ENCODE measurements at regions not wholly inside any gene's neighbourhood (a gene's known extent, or its start where the extent isn't known, plus 50 kb on each side); places are given as distances from the start of the nearest gene placed in this dataset.

DNA sequence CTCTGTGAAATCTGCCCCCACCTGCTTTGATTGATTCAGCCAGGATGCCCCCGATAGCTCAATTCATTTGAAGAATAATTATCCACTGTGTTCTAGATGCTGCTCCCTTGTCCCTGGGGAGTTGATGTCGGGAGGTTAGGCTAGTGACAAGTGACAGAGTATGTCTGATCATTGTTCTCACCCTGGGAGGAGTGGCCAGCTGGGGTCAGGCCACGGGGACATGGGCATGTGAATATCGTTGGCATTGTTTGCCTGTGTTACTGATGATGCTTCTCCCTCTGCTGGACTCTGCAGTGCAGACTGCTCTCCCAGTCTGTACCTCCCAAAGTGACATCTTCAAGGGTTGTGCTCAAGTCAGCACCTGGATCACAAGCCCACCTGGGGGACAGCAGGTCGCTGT is 89.9 kb upstream of the C16orf82 start:
- H3K9me3 Mint-ChIP-seq: peaks cover 0 to 2% (median 0%) of the 10 kb centered on the region in 7 donors
- Histone ChIP-seq H3K36me3 (ENCODE audit: control insufficient read depth, insufficient read depth, low read length) (no peaks in the 10 kb centered on the region), H3K27ac (ENCODE audit: insufficient read depth, low read length, poor library complexity, severe bottlenecking) (no peak overlapping the region), H3K4me1 (ENCODE audit: control insufficient read depth, insufficient read depth, low read length, poor library complexity, severe bottlenecking) (no peaks in the 10 kb centered on the region), H3K9me3 (ENCODE audit: control insufficient read depth in 2 of 2, low read length in 2 of 2) (no peaks in the 10 kb centered on the region), H3K4me3 (ENCODE audit: low read depth, low read length) (no peak overlapping the region), H3K27me3 (ENCODE audit: control insufficient read depth, insufficient read depth, low read length) (peaks cover 2% of the 10 kb centered on the region)
- ATAC-seq (ENCODE audit: low read depth in 2 of 2): no peak
- no peaks in the 10 kb centered on the region for H3K36me3 Mint-ChIP-seq
- H3K27me3 Mint-ChIP-seq: no peaks in the 10 kb centered on the region
- H3K27ac Mint-ChIP-seq: no peak overlapping the region
- DNase-seq: no peak
- no peaks in the 10 kb centered on the region for H3K4me1 Mint-ChIP-seq
- H3K4me3 Mint-ChIP-seq: no peak overlapping the region

DNA sequence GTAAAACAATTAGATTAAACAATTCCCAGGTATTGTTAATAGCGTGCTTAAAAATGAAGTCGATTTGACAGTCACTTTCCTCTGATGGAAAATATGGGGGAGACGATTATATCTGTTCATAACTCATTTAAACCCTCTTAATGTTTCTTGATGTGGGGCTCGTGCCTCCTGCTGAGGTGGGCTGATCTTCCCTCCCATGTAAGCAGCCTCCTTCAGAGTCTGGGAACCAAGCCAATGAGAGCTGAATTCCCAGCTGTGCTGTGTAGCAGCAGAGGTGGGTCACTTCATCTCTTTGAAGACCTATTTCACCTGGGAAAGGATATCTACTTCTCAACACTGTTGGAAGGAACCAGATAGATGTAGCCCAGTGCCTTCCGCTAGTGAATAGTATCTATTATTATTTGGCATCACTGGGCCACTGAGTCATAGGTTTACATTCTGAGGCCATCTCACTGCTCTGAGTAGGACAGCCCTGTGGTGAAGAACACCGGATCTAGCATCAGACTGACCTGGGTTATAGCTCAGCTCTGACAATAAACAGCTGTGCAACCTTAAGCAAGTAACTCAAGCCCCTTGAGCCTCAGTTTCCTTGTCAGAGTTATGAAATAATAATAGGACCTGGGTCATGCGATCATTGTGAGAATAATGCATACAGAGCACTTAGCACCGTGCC is 85.3 kb upstream of the C16orf82 start:
- peaks cover 0 to 3% (median 0%) of the 10 kb centered on the region in 7 donors for H3K9me3 Mint-ChIP-seq
- H3K9me3 ChIP-seq (ENCODE audit: control insufficient read depth in 2 of 2, low read length in 2 of 2): no peaks in the 10 kb centered on the region
- H3K36me3 ChIP-seq (ENCODE audit: control insufficient read depth, insufficient read depth, low read length): no peaks in the 10 kb centered on the region
- H3K27me3 ChIP-seq (ENCODE audit: control insufficient read depth, insufficient read depth, low read length): peaks cover 2% of the 10 kb centered on the region
- H3K27ac ChIP-seq (ENCODE audit: insufficient read depth, low read length, poor library complexity, severe bottlenecking): no peak overlapping the region
- no peaks in the 10 kb centered on the region for H3K36me3 Mint-ChIP-seq
- peaks cover 10% of the 10 kb centered on the region for H3K27me3 Mint-ChIP-seq
- peaks cover 0 to 3% (median 0%) of the 10 kb centered on the region in 4 donors for H3K4me1 Mint-ChIP-seq
- H3K27ac Mint-ChIP-seq: no peak overlapping the region
- H3K4me3 ChIP-seq (ENCODE audit: low read depth, low read length): no peak overlapping the region
- H3K4me3 Mint-ChIP-seq: no peak overlapping the region
- no peaks in the 10 kb centered on the region for H3K4me1 ChIP-seq (ENCODE audit: control insufficient read depth, insufficient read depth, low read length, poor library complexity, severe bottlenecking)
- ATAC-seq (ENCODE audit: low read depth in 2 of 2) (no peak), DNase-seq (no peak)

DNA sequence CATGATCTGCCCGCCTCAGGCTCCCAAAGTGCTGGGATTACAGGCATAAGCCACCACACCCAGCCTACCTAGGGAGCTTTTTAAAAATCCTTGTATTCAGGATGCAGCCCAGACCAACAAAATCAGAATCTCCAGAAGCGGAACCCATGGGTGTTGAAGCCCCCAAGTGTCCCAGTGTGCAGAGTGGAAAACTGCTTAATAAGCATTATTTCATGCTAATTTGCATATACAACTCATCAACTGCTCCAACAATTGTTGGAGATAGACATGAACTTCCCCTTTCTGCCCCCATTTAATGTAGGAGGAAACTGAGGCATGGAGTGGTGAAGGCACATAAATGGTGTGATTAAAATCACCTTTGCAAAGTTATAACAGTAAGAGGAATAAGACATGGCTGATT is 84.3 kb upstream of the C16orf82 start:
- H3K27ac Mint-ChIP-seq: no peak overlapping the region

DNA sequence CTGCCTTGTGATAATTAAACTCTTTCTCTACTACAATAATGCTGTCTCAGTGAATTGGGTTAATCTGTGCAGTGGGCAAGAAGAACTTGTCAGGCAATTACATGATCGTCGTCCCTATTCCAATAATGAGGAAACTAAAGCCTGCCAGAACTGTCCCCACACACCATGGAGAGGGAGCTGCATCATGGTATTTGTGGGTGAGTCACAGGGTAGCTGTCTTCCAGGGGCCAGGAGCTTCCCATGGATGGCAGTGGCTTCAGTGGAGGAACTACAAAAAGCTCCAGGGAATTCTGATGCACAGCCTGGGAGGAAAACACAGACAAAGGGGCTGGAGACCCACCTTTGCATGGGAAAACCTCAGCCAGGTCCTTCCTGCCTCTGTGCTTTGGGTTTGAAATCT is 83.3 kb upstream of the C16orf82 start:
- Mint-ChIP-seq H3K36me3 (no peaks in the 10 kb centered on the region), H3K4me1 (peaks cover 0 to 3% (median 0%) of the 10 kb centered on the region in 4 donors), H3K27ac (no peak overlapping the region), H3K4me3 (no peak overlapping the region), H3K9me3 (peaks cover 0 to 3% (median 0%) of the 10 kb centered on the region in 7 donors), H3K27me3 (peaks cover 18% of the 10 kb centered on the region)
- Histone ChIP-seq H3K36me3 (ENCODE audit: control insufficient read depth, insufficient read depth, low read length) (no peaks in the 10 kb centered on the region), H3K4me1 (ENCODE audit: control insufficient read depth, insufficient read depth, low read length, poor library complexity, severe bottlenecking) (no peaks in the 10 kb centered on the region), H3K27ac (ENCODE audit: insufficient read depth, low read length, poor library complexity, severe bottlenecking) (no peak overlapping the region), H3K4me3 (ENCODE audit: low read depth, low read length) (no peak overlapping the region), H3K9me3 (ENCODE audit: control insufficient read depth in 2 of 2, low read length in 2 of 2) (no peaks in the 10 kb centered on the region), H3K27me3 (ENCODE audit: control insufficient read depth, insufficient read depth, low read length) (peaks cover 2% of the 10 kb centered on the region)
- DNase-seq: no peak
- ATAC-seq (ENCODE audit: low read depth in 2 of 2): no peak

More for the DNA sequence above, 84.3 kb upstream of the C16orf82 start:
- Mint-ChIP-seq H3K27me3 (peaks cover 17% of the 10 kb centered on the region), H3K36me3 (no peaks in the 10 kb centered on the region), H3K4me3 (no peak overlapping the region), H3K9me3 (peaks cover 0 to 3% (median 0%) of the 10 kb centered on the region in 7 donors), H3K4me1 (peaks cover 0 to 3% (median 0%) of the 10 kb centered on the region in 4 donors)
- no peak overlapping the region for H3K27ac ChIP-seq (ENCODE audit: insufficient read depth, low read length, poor library complexity, severe bottlenecking)
- ATAC-seq (ENCODE audit: low read depth in 2 of 2): no peak
- H3K4me3 ChIP-seq (ENCODE audit: low read depth, low read length): no peak overlapping the region
- no peaks in the 10 kb centered on the region for H3K4me1 ChIP-seq (ENCODE audit: control insufficient read depth, insufficient read depth, low read length, poor library complexity, severe bottlenecking)
- H3K36me3 ChIP-seq (ENCODE audit: control insufficient read depth, insufficient read depth, low read length): no peaks in the 10 kb centered on the region
- no peak for DNase-seq
- H3K27me3 ChIP-seq (ENCODE audit: control insufficient read depth, insufficient read depth, low read length): peaks cover 2% of the 10 kb centered on the region
- no peaks in the 10 kb centered on the region for H3K9me3 ChIP-seq (ENCODE audit: control insufficient read depth in 2 of 2, low read length in 2 of 2)

DNA sequence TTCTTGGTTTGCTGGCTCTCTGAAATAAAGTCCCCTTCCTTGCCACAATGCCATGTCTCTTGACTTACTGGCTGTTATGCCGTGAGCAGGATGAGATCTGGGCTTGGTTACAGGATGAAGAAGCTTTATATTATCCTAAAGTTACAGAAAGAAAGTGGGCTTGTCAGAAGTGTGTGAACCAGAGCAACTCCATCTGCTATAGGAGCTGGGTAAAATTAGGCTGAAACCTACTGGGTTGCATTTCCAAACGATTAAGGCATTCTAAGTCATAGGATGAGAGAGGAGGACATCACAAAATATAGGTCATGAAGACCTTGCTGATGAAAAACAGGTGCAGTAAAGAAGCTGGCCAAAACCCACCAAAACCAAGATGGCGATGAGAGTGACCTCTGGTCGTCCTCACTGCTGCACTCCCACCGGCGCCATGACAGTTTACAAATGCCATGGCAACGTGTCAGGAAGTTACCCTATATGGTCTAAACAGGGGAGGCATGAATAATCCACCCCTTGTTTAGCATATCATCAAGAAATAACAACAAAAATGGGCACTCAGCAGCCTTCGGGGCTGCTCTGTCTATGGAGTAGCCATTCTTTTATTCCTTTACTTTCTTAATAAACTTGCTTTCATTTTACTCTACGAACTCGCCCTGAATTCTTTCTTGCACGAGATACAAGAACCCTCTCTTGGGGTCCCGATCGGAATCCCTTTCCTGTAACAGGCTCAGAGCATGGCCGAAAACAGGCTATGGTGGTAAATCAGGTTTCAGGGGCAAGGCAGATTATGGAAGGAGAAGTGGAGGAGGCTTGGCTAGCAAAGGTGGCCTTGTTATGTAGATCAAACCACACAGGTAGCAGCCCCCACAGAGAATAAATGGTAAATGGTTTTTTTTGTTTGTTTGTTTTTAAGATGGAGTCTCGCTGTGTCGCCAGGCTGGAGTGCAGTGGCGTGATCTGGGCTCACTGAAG is 81.3 kb upstream of the C16orf82 start:
- Mint-ChIP-seq H3K4me3 (no peak overlapping the region), H3K27me3 (peaks cover 18% of the 10 kb centered on the region), H3K4me1 (peaks cover 0 to 3% (median 0%) of the 10 kb centered on the region in 4 donors), H3K36me3 (no peaks in the 10 kb centered on the region), H3K9me3 (peaks cover 0 to 3% (median 0%) of the 10 kb centered on the region in 7 donors), H3K27ac (no peak overlapping the region)
- no peak overlapping the region for H3K4me3 ChIP-seq (ENCODE audit: low read depth, low read length)
- H3K27me3 ChIP-seq (ENCODE audit: control insufficient read depth, insufficient read depth, low read length): peaks cover 2% of the 10 kb centered on the region
- no peaks in the 10 kb centered on the region for H3K9me3 ChIP-seq (ENCODE audit: control insufficient read depth in 2 of 2, low read length in 2 of 2)
- DNase-seq (no peak), ATAC-seq (ENCODE audit: low read depth in 2 of 2) (no peak)
- H3K27ac ChIP-seq (ENCODE audit: insufficient read depth, low read length, poor library complexity, severe bottlenecking): no peak overlapping the region
- no peaks in the 10 kb centered on the region for H3K4me1 ChIP-seq (ENCODE audit: control insufficient read depth, insufficient read depth, low read length, poor library complexity, severe bottlenecking)
- H3K36me3 ChIP-seq (ENCODE audit: control insufficient read depth, insufficient read depth, low read length): no peaks in the 10 kb centered on the region

DNA sequence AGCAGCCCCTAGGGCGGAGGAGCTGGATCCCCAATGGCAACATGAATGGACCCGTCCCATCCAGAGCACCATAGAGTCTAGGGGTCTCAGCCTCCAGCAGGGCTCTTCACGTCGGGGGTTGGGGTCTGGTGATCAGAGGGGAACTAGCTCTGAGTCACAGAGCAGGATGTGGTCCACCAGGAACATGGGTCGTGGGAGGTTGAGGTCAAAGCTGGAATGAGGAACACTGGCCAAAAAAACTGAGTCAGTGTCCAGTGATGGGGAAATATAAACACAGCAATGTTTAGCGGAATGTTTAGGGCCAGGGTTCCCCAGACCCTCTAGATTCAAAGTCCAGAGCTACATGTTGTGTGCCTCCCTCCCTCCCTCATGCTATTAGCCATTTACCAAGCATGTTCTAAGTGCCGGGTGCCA is 79.1 kb upstream of the C16orf82 start:
- no peak overlapping the region for H3K27ac Mint-ChIP-seq
- no peaks in the 10 kb centered on the region for H3K36me3 Mint-ChIP-seq
- H3K27me3 Mint-ChIP-seq: peaks cover 19% of the 10 kb centered on the region
- no peak overlapping the region for H3K27ac ChIP-seq (ENCODE audit: insufficient read depth, low read length, poor library complexity, severe bottlenecking)
- ATAC-seq (ENCODE audit: low read depth in 2 of 2): no peak
- no peak overlapping the region for H3K4me3 Mint-ChIP-seq
- DNase-seq: no peak
- no peaks in the 10 kb centered on the region for H3K4me1 ChIP-seq (ENCODE audit: control insufficient read depth, insufficient read depth, low read length, poor library complexity, severe bottlenecking)
- peaks cover 0 to 3% (median 0%) of the 10 kb centered on the region in 4 donors for H3K4me1 Mint-ChIP-seq
- H3K9me3 Mint-ChIP-seq: peaks cover 0 to 4% (median 0%) of the 10 kb centered on the region in 7 donors
- H3K4me3 ChIP-seq (ENCODE audit: low read depth, low read length): no peak overlapping the region
- no peaks in the 10 kb centered on the region for H3K36me3 ChIP-seq (ENCODE audit: control insufficient read depth, insufficient read depth, low read length)
- no peaks in the 10 kb centered on the region for H3K9me3 ChIP-seq (ENCODE audit: control insufficient read depth in 2 of 2, low read length in 2 of 2)
- H3K27me3 ChIP-seq (ENCODE audit: control insufficient read depth, insufficient read depth, low read length): no peaks in the 10 kb centered on the region

DNA sequence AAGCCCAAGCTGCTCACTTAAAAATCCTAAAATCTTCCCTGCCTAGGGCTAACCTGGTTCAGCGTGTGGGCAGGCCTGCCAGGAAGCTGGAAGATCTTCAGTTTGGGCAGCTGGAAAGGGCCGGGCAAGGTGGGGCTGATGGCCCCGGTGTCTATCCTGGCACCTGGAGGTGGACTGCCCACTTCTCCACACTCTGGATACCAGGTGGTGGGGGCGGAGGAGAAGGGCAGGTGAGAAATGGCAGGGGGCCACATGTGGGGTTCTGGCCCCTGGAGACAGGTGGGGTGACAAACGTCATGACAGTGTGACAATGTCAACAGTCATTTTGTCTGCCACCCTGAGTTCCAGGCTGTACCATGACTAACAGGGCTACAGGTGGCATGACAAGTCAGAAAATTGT is 78.5 kb upstream of the C16orf82 start:
- Mint-ChIP-seq H3K4me1 (peaks cover 0 to 3% (median 0%) of the 10 kb centered on the region in 4 donors), H3K9me3 (peaks cover 0 to 4% (median 0%) of the 10 kb centered on the region in 7 donors), H3K27me3 (peaks cover 22% of the 10 kb centered on the region), H3K27ac (no peak overlapping the region), H3K36me3 (no peaks in the 10 kb centered on the region), H3K4me3 (no peak overlapping the region)
- Histone ChIP-seq H3K36me3 (ENCODE audit: control insufficient read depth, insufficient read depth, low read length) (no peaks in the 10 kb centered on the region), H3K27ac (ENCODE audit: insufficient read depth, low read length, poor library complexity, severe bottlenecking) (no peak overlapping the region), H3K9me3 (ENCODE audit: control insufficient read depth in 2 of 2, low read length in 2 of 2) (no peaks in the 10 kb centered on the region), H3K4me1 (ENCODE audit: control insufficient read depth, insufficient read depth, low read length, poor library complexity, severe bottlenecking) (no peaks in the 10 kb centered on the region), H3K4me3 (ENCODE audit: low read depth, low read length) (no peak overlapping the region), H3K27me3 (ENCODE audit: control insufficient read depth, insufficient read depth, low read length) (no peaks in the 10 kb centered on the region)
- ATAC-seq (ENCODE audit: low read depth in 2 of 2) (no peak), DNase-seq (no peak)
